HG03432 (cell line): ENCODE measurements at regions not wholly inside any gene's neighbourhood (a gene's known extent, or its start where the extent isn't known, plus 50 kb on each side); places are given as distances from the start of the nearest gene placed in this dataset.
"Not testable (repeated sequence)": the region's sequence is repeated elsewhere in the genome, so short reads cannot be mapped to it uniquely, and the experiment has no call there.

Source experiments
- ATAC-seq: cut with Tn5 transposase; IDR thresholded peaks from one replicate; pipeline ENCODE4 v1.9.1; 2021; ENCODE audit warnings: mild to moderate bottlenecking, moderate library complexity; ENCODE audit not compliant: unreplicated experiment

- ATAC-seq = no peak
Measured at GRCh38 chr7:69047151-69047754, 551.0 kb upstream of the AUTS2 start.

GRCh38 chr7:69049326-69049725 lies 548.9 kb upstream of the AUTS2 start:
- no peak for ATAC-seq

GRCh38 chr7:69052447-69052846 lies 545.8 kb upstream of the AUTS2 start:
- ATAC-seq = no peak

DNA sequence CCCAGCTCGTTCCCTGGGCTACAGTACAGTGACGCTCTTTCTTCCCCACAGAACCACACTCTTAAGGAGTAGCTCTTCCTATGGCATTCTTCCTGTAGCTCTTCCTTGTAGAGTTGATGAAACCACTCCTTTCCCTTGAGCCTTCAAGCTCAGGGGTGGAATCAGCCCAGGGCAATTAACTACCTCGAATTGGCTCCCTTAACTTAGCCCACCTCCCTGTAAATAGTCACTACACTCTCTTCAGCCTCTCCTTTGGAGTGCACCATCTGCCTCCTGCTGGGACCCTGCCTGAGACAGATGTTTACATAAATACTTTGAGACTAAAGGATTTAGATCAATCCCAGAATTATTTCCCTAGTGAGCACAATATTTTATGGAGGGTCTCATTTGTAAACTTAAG lies 537.8 kb upstream of the AUTS2 start:
- no peak for ATAC-seq

DNA sequence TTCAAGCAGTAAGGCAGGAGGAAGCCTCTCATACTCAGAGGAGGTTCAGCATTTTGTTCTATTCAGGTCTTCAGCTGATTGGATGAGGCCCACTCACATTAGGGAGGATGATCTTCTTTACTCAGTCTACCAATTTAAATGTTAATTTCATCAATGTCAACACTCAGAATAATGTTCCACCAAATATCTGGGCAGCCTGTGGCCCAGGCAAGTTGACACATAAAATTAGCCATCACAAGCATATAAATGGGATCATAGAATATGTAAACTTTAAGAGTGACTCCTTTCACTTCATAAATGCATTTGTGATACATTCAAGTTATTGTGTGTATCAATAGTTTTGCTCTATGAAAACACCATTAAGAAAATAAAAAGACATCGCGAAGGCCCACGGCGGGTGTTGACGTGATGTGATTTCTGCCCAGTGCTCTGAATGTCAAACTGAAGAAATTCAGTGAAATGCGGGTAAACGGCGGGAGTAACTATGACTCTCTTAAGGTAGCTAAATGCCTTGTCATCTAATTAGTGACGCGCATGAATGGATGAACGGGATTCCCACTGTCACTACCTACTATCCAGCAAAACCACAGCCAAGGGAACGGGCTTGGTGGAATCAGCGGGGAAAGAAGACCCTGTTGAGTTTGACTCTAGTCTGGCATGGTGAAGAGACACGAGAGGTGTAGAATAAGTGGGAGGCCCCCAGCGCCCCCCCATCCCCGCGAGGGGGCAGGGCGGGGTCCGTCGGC lies 536.1 kb upstream of the AUTS2 start:
- ATAC-seq = no peak

- no peak for ATAC-seq
Measured at GRCh38 chr7:69067397-69067796, 530.9 kb upstream of the AUTS2 start.

- ATAC-seq = no peak
Measured at GRCh38 chr7:69070476-69070875, 527.8 kb upstream of the AUTS2 start.

GRCh38 chr7:69076566-69076965 lies 521.7 kb upstream of the AUTS2 start:
- ATAC-seq = no peak

GRCh38 chr7:69078997-69079769 lies 519.1 kb upstream of the AUTS2 start:
- ATAC-seq = no peak

DNA sequence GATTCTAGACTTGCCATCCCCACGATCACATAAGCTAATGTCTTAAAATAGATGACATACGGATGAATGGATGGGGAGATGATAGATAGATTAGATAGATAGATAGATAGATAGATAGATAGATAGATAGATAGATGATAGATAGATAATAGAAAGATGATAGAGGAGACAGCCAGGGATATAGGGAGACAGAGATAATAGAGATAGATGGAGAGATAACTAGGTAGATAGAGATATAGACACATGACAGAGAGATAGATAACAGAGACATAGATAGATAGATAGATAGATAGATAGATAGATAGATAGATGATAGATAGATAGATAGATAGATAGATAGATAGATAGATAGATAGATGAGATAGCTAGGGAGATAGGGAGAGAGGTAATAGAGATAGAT lies 511.0 kb upstream of the AUTS2 start:
- not testable (repeated sequence) for ATAC-seq

GRCh38 chr7:69088185-69088584 lies 510.1 kb upstream of the AUTS2 start:
- no peak for ATAC-seq

DNA sequence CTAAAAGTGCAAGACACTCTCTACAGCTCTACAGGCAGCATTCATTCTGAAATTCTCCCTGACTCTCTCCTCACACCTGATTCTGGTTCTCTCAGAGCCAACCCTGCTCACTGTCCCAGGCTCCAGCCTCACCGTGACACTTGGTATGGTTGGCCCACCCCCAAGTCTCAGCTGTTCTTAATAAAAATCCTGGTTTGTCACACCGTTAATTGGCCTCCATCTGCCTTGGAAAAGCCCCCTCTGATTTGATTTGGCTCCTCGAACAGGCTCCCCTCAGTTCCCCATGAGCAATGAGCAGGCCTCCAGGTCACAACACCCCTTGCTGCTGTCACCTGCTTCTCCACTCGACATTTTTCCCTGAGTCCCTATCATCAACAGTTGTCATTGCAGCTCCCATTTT lies 507.3 kb upstream of the AUTS2 start:
- ATAC-seq = no peak

DNA sequence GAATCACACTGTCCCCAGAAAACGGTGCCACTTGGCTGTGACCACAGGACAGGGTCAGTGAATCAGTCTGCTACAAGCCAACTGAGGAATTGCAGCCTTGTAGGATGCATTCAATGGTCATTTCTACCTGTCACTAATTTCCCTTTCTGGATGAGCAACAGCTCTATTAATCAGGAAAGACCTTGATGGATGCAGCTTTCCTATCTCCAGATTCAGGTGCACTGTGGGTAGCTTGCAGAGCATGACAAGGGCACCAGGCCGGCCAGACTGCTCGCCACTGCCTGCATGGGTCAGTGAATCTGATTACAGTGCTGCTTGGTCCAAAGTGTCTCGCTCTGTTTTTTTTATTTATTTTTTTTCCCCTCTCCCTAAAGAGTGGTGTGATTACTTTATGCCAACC lies 506.8 kb upstream of the AUTS2 start:
- no peak for ATAC-seq

DNA sequence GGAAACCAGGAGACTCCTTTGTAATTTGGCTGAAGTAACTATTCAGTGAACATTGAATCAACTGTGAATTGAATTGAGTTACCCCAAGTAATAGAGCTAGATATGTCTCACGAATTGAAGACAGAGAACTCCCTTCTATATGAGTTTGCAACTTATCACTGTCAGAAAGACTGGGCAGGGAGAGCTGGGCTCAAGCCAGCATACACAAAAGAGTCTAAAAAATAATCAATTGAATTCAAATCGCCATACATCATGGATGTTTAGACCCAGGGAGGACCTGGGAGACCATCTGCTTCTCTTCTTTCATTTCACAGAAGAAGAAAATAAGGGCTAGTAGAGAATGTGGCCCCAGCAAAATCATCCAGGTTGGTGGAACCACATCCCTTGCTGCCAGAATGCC lies 503.1 kb upstream of the AUTS2 start:
- ATAC-seq = no peak

DNA sequence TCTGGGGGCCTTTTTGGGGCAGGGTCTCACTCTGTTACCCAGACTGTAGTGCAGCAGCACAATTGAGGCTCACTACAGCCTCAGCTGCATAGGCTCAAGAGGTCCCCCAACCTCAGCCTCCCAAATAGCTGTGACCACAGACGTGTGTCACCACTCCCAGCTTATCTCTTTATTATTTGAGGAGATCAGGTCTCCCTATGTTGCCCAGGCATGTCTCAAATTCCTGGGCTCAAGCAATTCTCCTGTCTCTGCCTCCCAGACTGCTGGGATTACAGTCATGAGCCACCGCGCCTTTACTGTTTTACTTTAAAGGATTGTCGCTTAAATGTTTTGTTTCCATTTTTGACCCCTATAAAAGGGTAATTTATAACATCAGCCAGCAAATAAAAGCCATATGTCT lies 502.6 kb upstream of the AUTS2 start:
- no peak for ATAC-seq

DNA sequence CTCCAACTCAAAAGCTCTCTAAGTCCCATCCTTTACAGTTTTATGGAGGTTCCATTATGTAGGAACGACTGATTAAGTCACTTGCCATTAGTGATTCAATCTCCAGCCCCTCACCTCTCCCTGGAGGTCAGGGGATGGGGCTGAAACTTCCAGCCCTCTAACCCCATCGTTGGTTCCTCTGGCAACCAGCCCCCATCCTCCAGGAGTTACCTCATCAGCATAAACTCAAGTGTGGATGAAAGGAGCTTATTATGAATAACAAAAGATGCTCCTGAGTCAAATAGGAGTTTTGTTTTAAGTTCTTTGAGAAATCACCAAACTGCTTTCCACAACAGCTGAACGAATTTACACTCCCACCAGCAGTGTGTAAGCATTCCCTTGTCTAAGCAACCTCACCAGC lies 494.3 kb upstream of the AUTS2 start:
- ATAC-seq = no peak

- no peak for ATAC-seq
Measured at GRCh38 chr7:69105092-69105491, 493.2 kb upstream of the AUTS2 start.

- no peak for ATAC-seq
Measured at GRCh38 chr7:69105981-69106380, 492.3 kb upstream of the AUTS2 start.

GRCh38 chr7:69106449-69106848 lies 491.8 kb upstream of the AUTS2 start:
- not testable (repeated sequence) for ATAC-seq

DNA sequence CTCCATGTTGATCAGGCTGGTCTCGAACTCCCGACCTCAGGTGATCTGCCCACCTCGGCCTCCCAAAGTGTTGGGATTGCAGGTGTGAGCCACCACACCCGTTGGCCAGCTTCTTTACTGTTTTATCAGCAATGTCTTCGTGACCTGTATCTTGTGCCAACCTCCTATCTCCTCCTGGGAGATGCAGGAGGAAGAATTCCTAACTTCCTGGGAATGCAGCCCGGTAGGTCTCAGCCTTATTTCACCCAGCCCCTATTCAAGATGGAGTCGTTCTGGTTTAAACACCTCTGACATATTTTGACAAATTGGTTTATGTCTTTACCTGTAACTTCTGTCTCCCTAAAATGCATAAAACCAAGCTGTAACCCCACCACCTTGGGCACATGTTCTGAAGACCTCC lies 491.3 kb upstream of the AUTS2 start:
- not testable (repeated sequence) for ATAC-seq

GRCh38 chr7:69108097-69108496 lies 490.2 kb upstream of the AUTS2 start:
- ATAC-seq = no peak

DNA sequence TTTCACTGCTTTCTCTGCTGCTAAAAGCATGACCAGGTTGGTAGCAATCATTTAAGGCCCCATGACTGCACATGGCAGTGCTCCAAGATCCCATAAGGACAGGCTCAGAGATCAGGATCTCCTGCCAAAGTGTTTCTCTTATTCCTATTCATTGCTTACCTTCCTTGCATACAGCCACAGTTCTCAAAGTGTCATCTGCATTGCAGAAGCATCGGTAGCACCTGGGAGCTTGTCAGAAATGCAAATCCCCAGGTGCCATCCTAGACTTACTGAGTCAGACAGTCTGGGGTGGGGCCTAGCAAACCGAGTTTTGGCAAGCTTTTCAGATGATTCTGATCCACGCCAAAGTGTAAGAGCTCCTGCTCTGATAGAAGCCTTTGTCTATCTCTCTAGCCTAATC lies 489.0 kb upstream of the AUTS2 start:
- no peak for ATAC-seq
